ENCODE measurements at regions not wholly inside any gene's neighbourhood (a gene's known extent, or its start where the extent isn't known, plus 50 kb on each side); places are given as distances from the start of the nearest gene placed in this dataset.

GRCh38 chrX:42241421-42241820 lies 318.1 kb upstream of the CASK start:
- TF ChIP-seq CTCF (IDR thresholded peaks at IDR 0.05; ENCODE audit: low read depth, low read length, missing input control) (no peak), RAD21 (IDR thresholded peaks at IDR 0.05) (no peak), MAX (IDR thresholded peaks at IDR 0.05) (no peak), REST (IDR thresholded peaks at IDR 0.05) (no peak), ATF3 (IDR thresholded peaks at IDR 0.05) (no peak)
